NCI-H1105 (cell line): ENCODE measurements at regions not wholly inside any gene's neighbourhood (a gene's known extent, or its start where the extent isn't known, plus 50 kb on each side); places are given as distances from the start of the nearest gene placed in this dataset.

Experiments used
- DNase-seq: peaks from one replicate; lab custom pipeline; 2025; lab: John Stamatoyannopoulos, UW

- no peak for DNase-seq
These were observed 204.2 kb upstream of the TBC1D5 start for GRCh38 chr3:17946619-17947018.

- no peak for DNase-seq
These were observed 203.5 kb upstream of the TBC1D5 start for GRCh38 chr3:17945799-17946399.

GRCh38 chr3:17945018-17945798 is 202.8 kb upstream of the TBC1D5 start:
- no peak for DNase-seq

GRCh38 chr3:17942856-17943255 is 200.4 kb upstream of the TBC1D5 start:
- no peak for DNase-seq

GRCh38 chr3:17941766-17942165 is 199.3 kb upstream of the TBC1D5 start:
- no peak for DNase-seq

GRCh38 chr3:17941152-17941551 is 198.7 kb upstream of the TBC1D5 start:
- DNase-seq = no peak

- no peak for DNase-seq
These were observed 196.7 kb upstream of the TBC1D5 start for GRCh38 chr3:17939157-17939556.

GRCh38 chr3:17938313-17938712 is 195.9 kb upstream of the TBC1D5 start:
- DNase-seq = no peak

- DNase-seq = peak; percentile 5
These were observed 194.5 kb upstream of the TBC1D5 start for GRCh38 chr3:17936736-17937480.

- DNase-seq = peak; percentile 90
These were observed 192.8 kb upstream of the TBC1D5 start for GRCh38 chr3:17935222-17935621.

GRCh38 chr3:17932136-17932771 is 189.8 kb upstream of the TBC1D5 start:
- DNase-seq = no peak

- DNase-seq = no peak
These were observed 188.7 kb upstream of the TBC1D5 start for GRCh38 chr3:17931131-17931530.

- no peak for DNase-seq
These were observed 186.2 kb upstream of the TBC1D5 start for GRCh38 chr3:17928502-17929145.

- no peak for DNase-seq
These were observed 184.6 kb upstream of the TBC1D5 start for GRCh38 chr3:17927036-17927435.

- DNase-seq = no peak
These were observed 172.9 kb upstream of the TBC1D5 start for GRCh38 chr3:17915341-17915740.

GRCh38 chr3:17913359-17913758 is 170.9 kb upstream of the TBC1D5 start:
- no peak for DNase-seq

GRCh38 chr3:17911986-17912760 is 169.7 kb upstream of the TBC1D5 start:
- DNase-seq = peak; percentile 13

GRCh38 chr3:17910922-17911321 is 168.5 kb upstream of the TBC1D5 start:
- DNase-seq = no peak

- no peak for DNase-seq
These were observed 167.3 kb upstream of the TBC1D5 start for GRCh38 chr3:17909714-17910113.

- no peak for DNase-seq
These were observed 166.2 kb upstream of the TBC1D5 start for GRCh38 chr3:17908399-17909191.
